Mesenchymal stem cell (in vitro differentiated cells and primary cell): ENCODE measurements at regions not wholly inside any gene's neighbourhood (a gene's known extent, or its start where the extent isn't known, plus 50 kb on each side); places are given as distances from the start of the nearest gene placed in this dataset.

ENCODE experiments used
- DNase-seq: peaks from one replicate; pipeline ENCODE4 v3.0.0-alpha.2; 2013
- H2AFZ ChIP-seq: one replicate; pipeline ENCODE4 v1.6.1; 2013; ENCODE audit warnings: low read depth, mild to moderate bottlenecking, control low read depth, inconsistent platforms, low read length, moderate library complexity
- H2AK5ac ChIP-seq: 2 replicates; pipeline ENCODE4 v1.6.1; 2013; ENCODE audit warnings: low read length, moderate library complexity, mild to moderate bottlenecking, inconsistent platforms; ENCODE audit not compliant: severe bottlenecking
- H2BK120ac ChIP-seq: one replicate; pipeline ENCODE4 v1.6.1; 2013; ENCODE audit warnings: low read depth, mild to moderate bottlenecking, inconsistent platforms, low read length, moderate library complexity
- H2BK12ac ChIP-seq, 2 experiments: one replicate each; pipeline ENCODE4 v1.6.1; 2013; ENCODE audit warnings: inconsistent platforms in 2 of 2, low read length in 2 of 2, mild to moderate bottlenecking in 2 of 2, moderate library complexity in 2 of 2, control low read depth in 1 of 2
- H2BK15ac ChIP-seq: one replicate; pipeline ENCODE4 v1.6.1; 2013; ENCODE audit warnings: mild to moderate bottlenecking, low read depth, inconsistent platforms; ENCODE audit not compliant: poor library complexity, severe bottlenecking
- H2BK5ac ChIP-seq: 2 replicates; pipeline ENCODE4 v1.6.1; 2013; ENCODE audit warnings: low read depth, mild to moderate bottlenecking, low read length, control low read depth, inconsistent platforms; ENCODE audit not compliant: poor library complexity, severe bottlenecking
- H3K14ac ChIP-seq, 2 experiments: one replicate each; pipeline ENCODE4 v1.6.1; 2013; ENCODE audit warnings: inconsistent platforms in 2 of 2, low read length in 2 of 2, control low read depth in 1 of 2, mild to moderate bottlenecking in 1 of 2, moderate library complexity in 1 of 2
- H3K18ac ChIP-seq, 2 experiments: one replicate each; pipeline ENCODE4 v1.6.1; 2013; ENCODE audit warnings: inconsistent platforms in 2 of 2, low read length in 2 of 2, control low read depth in 1 of 2, low read depth in 1 of 2, mild to moderate bottlenecking in 1 of 2
- H3K23ac ChIP-seq, 2 experiments: one replicate each; pipeline ENCODE4 v1.6.1; 2013; ENCODE audit warnings: inconsistent platforms in 2 of 2, low read length in 2 of 2, mild to moderate bottlenecking in 2 of 2, moderate library complexity in 2 of 2, control low read depth in 1 of 2
- H3K27ac ChIP-seq: 2 replicates; pipeline ENCODE4 v1.5.1; 2013; ENCODE audit warnings: mild to moderate bottlenecking, moderate library complexity, low read length, control low read depth, inconsistent platforms; ENCODE audit not compliant: poor library complexity, severe bottlenecking
- H3K27me3 ChIP-seq, 2 experiments: 2 replicates each; pipeline versions ENCODE4 v1.6.1 to v1.7.0; 2013; ENCODE audit warnings: low read length in 2 of 2, mild to moderate bottlenecking in 2 of 2, moderate library complexity in 2 of 2, control low read depth in 1 of 2, inconsistent platforms in 1 of 2; ENCODE audit not compliant: control insufficient read depth in 1 of 2, insufficient read depth in 1 of 2
- H3K36me3 ChIP-seq, 2 experiments: 2 replicates each; pipeline versions ENCODE4 v1.6.1 to v1.7.0; 2013; ENCODE audit warnings: low read length in 2 of 2, control low read depth in 1 of 2, inconsistent platforms in 1 of 2, low read depth in 1 of 2, mild to moderate bottlenecking in 1 of 2; ENCODE audit not compliant: insufficient read depth in 2 of 2, control insufficient read depth in 1 of 2
- H3K4ac ChIP-seq, 2 experiments: one replicate each; pipeline ENCODE4 v1.6.1; 2013; ENCODE audit warnings: inconsistent platforms in 2 of 2, low read length in 2 of 2, mild to moderate bottlenecking in 2 of 2, moderate library complexity in 2 of 2, control low read depth in 1 of 2, low read depth in 1 of 2
- H3K4me1 ChIP-seq: 2 replicates; pipeline ENCODE4 v1.6.1; 2013; ENCODE audit warnings: low read depth, low read length, control low read depth; ENCODE audit not compliant: control insufficient read depth, insufficient read depth
- H3K4me2 ChIP-seq: 2 replicates; pipeline ENCODE4 v1.6.1; 2013; ENCODE audit warnings: low read length, mild to moderate bottlenecking, inconsistent platforms; ENCODE audit not compliant: poor library complexity, severe bottlenecking
- H3K4me3 ChIP-seq, 2 experiments: 2 replicates each; pipeline versions ENCODE4 v1.5.1 to v1.7.0; 2013; ENCODE audit warnings: low read length in 2 of 2, mild to moderate bottlenecking in 2 of 2, control low read depth in 1 of 2, low read depth in 1 of 2; ENCODE audit not compliant: insufficient read depth in 1 of 2
- H3K79me1 ChIP-seq: replicated peaks from 2 replicates; pipeline ENCODE4 v1.6.1; 2013; ENCODE audit warnings: mild to moderate bottlenecking, control low read depth, low read length, inconsistent platforms; ENCODE audit not compliant: poor library complexity, severe bottlenecking
- H3K9ac ChIP-seq: 2 replicates; pipeline ENCODE4 v1.7.0; 2013; ENCODE audit warnings: mild to moderate bottlenecking, low read length, moderate library complexity
- H3K9me3 ChIP-seq: 2 replicates; pipeline ENCODE4 v1.7.0; 2013; ENCODE audit warnings: mild to moderate bottlenecking, low read length; ENCODE audit not compliant: control insufficient read depth
- H4K8ac ChIP-seq: one replicate; pipeline ENCODE4 v1.6.1; 2013; ENCODE audit warnings: inconsistent platforms, mild to moderate bottlenecking, low read length, moderate library complexity
- H4K91ac ChIP-seq: one replicate; pipeline ENCODE4 v1.6.1; 2013; ENCODE audit warnings: mild to moderate bottlenecking, low read length, inconsistent platforms
- WGBS: methylation state at CpG from one replicate; pipeline ENCODE4 v1.1.7; 2013; ENCODE audit warnings: mixed read lengths; 5-methylcytosine and 5-hydroxymethylcytosine counted together

GRCh38 chr9:118273048-118273447 lies 568.8 kb downstream of the TLR4 start:
- Histone ChIP-seq H2BK12ac (no peak overlapping the region), H2BK120ac (no peak overlapping the region), H3K79me1 (no peaks in the 10 kb centered on the region), H3K4me2 (no peak overlapping the region), H2AK5ac (no peak overlapping the region), H3K4ac (no peak overlapping the region), H3K27me3 (no peaks in the 10 kb centered on the region), H4K91ac (no peak overlapping the region), H3K36me3 (no peaks in the 10 kb centered on the region), H3K18ac (no peak overlapping the region), H2BK5ac (no peak overlapping the region), H3K9me3 (peaks cover 3% of the 10 kb centered on the region), H3K4me1 (no peaks in the 10 kb centered on the region), H4K8ac (no peak overlapping the region), H2BK15ac (no peak overlapping the region), H3K27ac (no peak overlapping the region), H3K23ac (no peak overlapping the region), H3K14ac (no peak overlapping the region), H2AFZ (no peak overlapping the region), H3K4me3 (no peak overlapping the region), H3K9ac (no peak overlapping the region)
- no peak for DNase-seq

- H2BK5ac ChIP-seq: no peak overlapping the region
- no peaks in the 10 kb centered on the region for H3K79me1 ChIP-seq
- H3K4ac ChIP-seq: no peak overlapping the region
- H3K18ac ChIP-seq: no peak overlapping the region
- H3K9me3 ChIP-seq: peaks cover 3% of the 10 kb centered on the region
- H3K27me3 ChIP-seq: no peaks in the 10 kb centered on the region
- H2BK12ac ChIP-seq: no peak overlapping the region
- H3K36me3 ChIP-seq: no peaks in the 10 kb centered on the region
- H3K4me1 ChIP-seq: no peaks in the 10 kb centered on the region
- H3K14ac ChIP-seq: no peak overlapping the region
- no peak overlapping the region for H2BK15ac ChIP-seq
- no peak overlapping the region for H3K23ac ChIP-seq
- no peak overlapping the region for H3K4me2 ChIP-seq
- H3K9ac ChIP-seq: no peak overlapping the region
- no peak overlapping the region for H4K91ac ChIP-seq
- DNase-seq: no peak
- H3K4me3 ChIP-seq: no peak overlapping the region
- H2AK5ac ChIP-seq: no peak overlapping the region
- 80% methylated on average over 6 of the region's 6 CpGs for WGBS
- H2AFZ ChIP-seq: no peak overlapping the region
- H4K8ac ChIP-seq: no peak overlapping the region
- H3K27ac ChIP-seq: no peak overlapping the region
- no peak overlapping the region for H2BK120ac ChIP-seq
Measured at GRCh38 chr9:118276784-118277183, 572.6 kb downstream of the TLR4 start.

- no peaks in the 10 kb centered on the region for H3K36me3 ChIP-seq
- no peak overlapping the region for H3K4me2 ChIP-seq
- H4K91ac ChIP-seq: no peak overlapping the region
- H3K4ac ChIP-seq: no peak overlapping the region
- no peak overlapping the region for H3K4me3 ChIP-seq
- no peak overlapping the region for H2BK12ac ChIP-seq
- no peak overlapping the region for H4K8ac ChIP-seq
- no peak overlapping the region for H3K9ac ChIP-seq
- WGBS: 44% methylated on average over 3 of the region's 3 CpGs
- no peak overlapping the region for H2AK5ac ChIP-seq
- H3K79me1 ChIP-seq: no peaks in the 10 kb centered on the region
- H3K27ac ChIP-seq: no peak overlapping the region
- no peak overlapping the region for H3K23ac ChIP-seq
- H2AFZ ChIP-seq: no peak overlapping the region
- no peak for DNase-seq
- H3K9me3 ChIP-seq: peaks cover 3% of the 10 kb centered on the region
- H3K18ac ChIP-seq: no peak overlapping the region
- no peak overlapping the region for H2BK5ac ChIP-seq
- H3K27me3 ChIP-seq: no peaks in the 10 kb centered on the region
- H3K14ac ChIP-seq: no peak overlapping the region
- no peak overlapping the region for H2BK120ac ChIP-seq
- no peak overlapping the region for H2BK15ac ChIP-seq
- no peaks in the 10 kb centered on the region for H3K4me1 ChIP-seq
Measured at GRCh38 chr9:118281772-118282171, 577.6 kb downstream of the TLR4 start.

GRCh38 chr9:118283488-118283887 lies 579.3 kb downstream of the TLR4 start:
- H4K8ac ChIP-seq: no peak overlapping the region
- no peaks in the 10 kb centered on the region for H3K36me3 ChIP-seq

More at GRCh38 chr9:118283488-118283887, 579.3 kb downstream of the TLR4 start:
- Histone ChIP-seq H4K91ac (no peak overlapping the region), H3K14ac (no peak overlapping the region), H3K23ac (no peak overlapping the region), H2BK12ac (no peak overlapping the region), H3K27ac (no peak overlapping the region), H2BK120ac (no peak overlapping the region), H2BK15ac (no peak overlapping the region), H3K4ac (no peak overlapping the region), H3K4me2 (no peak overlapping the region), H2AFZ (no peak overlapping the region), H3K9ac (no peak overlapping the region), H3K4me3 (no peak overlapping the region), H3K9me3 (no peaks in the 10 kb centered on the region), H3K18ac (no peak overlapping the region), H3K79me1 (no peaks in the 10 kb centered on the region), H2BK5ac (no peak overlapping the region), H3K27me3 (no peaks in the 10 kb centered on the region), H3K4me1 (no peaks in the 10 kb centered on the region), H2AK5ac (no peak overlapping the region)
- no peak for DNase-seq
